ENCODE measurements at regions not wholly inside any gene's neighbourhood (a gene's known extent, or its start where the extent isn't known, plus 50 kb on each side); places are given as distances from the start of the nearest gene placed in this dataset.
"Not testable (repeated sequence)": the region's sequence is repeated elsewhere in the genome, so short reads cannot be mapped to it uniquely, and the experiment has no call there.

DNA sequence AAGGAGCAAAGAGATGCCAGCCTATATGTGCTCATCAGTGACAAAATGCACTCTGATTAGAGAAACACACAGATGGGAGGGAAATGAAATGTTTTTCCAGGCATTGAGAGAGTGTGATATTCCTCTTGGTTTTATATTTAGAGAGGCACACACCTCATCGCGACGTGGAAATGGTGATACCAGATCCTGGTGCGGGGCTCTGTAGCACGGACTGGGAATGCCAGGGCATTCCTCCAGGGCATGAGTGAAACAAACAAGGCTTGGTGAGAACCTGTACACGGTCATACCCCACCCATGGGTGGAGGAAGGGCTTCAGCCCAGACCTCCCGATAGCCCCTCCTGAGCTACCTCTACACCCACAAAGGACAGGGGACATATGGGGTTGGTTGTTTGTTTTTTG, 280.2 kb downstream of the C16orf95 start:
- no peak for DNase-seq (ENCODE audit: extremely low read depth in 1 of 11, low read depth in 9 of 11, low spot score in 4 of 11)

DNA sequence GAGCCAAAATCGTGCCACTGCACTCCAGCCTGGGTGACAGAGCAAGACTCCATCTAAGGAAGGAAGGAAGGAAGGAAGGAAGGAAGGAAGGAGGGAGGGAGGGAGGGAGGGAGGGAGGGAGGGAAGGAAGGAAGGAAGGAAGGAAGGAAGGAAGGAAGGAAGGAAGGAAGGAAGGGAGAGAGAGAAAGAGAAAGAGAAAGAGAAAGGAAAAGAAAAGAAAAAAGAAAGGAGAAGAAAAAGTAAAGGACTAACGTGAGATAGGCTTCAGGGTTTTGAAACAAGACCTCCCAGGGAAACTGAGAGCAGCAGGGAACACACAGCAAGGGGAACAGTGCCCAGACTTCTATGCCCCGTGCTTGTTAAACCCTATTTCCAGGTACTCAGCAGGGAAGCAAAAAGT, 278.7 kb downstream of the C16orf95 start:
- DNase-seq (ENCODE audit: extremely low read depth in 1 of 11, low read depth in 9 of 11, low spot score in 4 of 11) = not testable (repeated sequence)

DNA sequence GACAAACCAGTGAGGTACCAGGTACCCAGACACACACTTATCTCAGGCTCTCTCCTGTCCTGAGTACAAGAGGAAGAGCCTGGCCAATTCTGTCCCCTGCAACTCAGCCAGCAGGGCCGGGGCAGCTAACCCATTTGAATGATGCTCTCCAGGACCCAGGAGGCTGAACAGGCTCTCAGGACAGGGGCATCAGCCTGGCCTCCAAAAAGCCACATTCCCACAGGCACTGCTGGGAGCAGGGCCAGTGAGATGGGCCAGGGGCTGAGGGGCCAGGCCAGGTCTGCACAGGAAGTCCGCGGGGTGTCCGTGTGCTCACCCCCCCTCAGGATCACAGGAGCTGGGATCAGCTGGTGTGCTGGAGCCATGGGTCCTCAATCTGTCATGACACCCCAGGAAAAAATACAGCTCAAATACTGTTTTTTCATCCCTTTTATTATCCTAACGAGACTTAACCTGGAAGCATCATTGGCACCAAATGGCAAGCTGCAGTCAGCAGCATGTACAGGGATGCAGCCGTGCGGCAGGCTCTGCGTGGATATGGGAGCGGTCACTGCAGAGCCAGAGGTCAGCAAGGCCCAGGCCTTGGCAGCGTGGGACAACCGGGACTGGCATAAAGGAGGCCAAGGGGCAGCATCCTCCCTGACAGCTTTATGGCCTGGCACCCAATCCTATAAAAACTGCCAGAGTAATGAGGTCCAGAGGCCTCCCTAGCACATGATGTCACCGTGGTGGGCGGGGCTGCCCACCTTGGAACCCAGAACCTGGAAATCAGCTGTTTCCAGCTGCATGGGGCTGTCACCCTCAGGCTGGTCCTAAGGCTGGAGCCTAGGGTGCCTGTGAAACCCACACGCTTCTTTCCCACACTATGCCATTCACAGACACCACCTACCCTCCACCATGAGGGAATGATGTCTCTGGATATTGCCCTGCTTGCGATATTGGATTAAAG, 276.7 kb downstream of the C16orf95 start:
- no peak for DNase-seq (ENCODE audit: extremely low read depth in 1 of 11, low read depth in 9 of 11, low spot score in 4 of 11)

DNA sequence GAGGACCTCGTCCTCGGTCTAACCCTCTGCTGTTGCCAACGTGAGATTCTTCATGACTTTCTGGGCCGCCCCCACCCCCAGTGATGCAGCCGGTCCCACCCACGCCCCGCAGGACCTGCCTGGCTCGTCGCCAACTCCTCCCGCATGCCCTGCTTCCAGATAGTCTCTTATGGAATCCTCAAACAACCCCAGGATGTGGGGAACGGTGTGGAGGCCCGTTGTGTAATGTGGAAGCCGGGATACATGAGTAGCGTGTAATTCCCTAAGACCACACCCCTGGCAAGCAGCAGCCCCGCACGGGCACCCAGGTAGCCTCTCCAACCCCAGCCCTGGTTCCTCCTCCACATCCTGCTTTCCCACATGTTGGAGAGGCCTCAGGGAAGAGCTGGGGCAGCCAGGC, 275.9 kb downstream of the C16orf95 start:
- DNase-seq (ENCODE audit: extremely low read depth in 1 of 11, low read depth in 9 of 11, low spot score in 4 of 11) = no peak

DNA sequence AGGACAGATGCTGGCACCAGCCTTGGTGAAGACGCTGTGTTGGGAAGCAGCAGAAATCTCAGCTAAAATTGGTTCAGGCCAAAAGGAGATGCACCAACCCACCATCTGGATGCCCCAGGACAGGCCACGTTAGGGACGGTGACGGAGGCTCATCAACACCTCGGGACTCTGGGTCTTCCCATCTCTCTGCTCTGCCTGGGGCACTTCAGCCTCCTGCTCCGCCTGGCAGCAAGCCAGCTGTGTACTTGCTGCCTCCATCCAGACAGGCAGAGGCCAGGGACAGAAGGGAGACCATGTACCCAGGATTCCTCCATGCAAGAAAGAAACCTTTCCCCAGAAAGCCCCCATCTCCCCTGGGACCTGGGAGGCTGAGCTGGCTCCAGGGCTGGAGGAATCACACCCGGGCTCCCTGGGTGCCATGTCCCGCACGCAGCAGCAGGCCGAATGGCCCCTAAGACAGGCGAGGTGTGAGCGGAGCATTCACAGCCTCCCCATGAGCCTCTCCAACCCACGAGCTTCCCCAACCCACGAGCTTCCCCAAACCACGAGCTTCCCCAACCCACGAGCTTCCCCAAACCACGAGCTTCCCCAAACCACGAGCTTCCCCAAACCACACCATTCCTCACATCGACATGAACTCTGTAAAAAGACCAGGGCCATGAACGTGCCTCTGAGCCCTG, 274.5 kb downstream of the C16orf95 start:
- DNase-seq (ENCODE audit: extremely low read depth in 1 of 11, low read depth in 9 of 11, low spot score in 4 of 11) = no peak

DNA sequence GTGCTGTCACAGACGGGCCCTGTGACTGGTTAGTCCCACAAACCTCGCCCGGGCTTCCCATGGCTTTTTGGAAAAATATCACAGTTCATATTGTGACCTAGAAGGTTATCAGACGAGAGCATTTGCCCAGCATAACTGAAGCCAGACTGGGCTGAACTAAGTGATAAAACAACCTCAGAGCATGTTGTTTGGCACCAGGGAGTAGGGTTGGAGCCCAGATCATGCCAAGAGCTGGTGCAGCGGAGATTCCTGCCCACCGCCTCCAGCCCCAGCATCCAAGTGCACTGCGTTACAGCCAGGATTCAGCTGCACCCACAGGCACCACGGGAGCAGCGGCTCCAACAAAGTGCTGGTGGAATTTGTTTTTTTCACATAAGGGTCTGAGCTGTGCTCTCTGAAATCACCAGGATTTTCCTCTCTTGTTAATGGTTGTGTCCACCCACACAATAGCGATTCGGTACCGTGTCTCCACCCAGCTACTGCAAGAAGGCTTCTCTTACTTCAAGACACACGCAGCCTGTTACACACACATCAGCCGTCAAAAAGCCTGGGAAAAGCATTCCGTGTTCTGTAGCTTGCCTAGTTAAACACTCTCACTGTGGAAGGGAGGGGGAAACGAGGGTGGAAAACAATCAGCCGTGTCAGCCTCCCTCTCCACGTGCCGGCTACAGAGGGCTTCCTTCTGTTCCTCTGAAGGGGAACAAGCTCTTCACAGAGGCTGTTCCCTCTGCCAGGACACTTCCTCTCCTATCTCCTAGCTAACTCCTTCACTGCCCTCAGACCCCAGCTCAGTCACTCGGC, 273.8 kb downstream of the C16orf95 start:
- DNase-seq (ENCODE audit: extremely low read depth in 1 of 11, low read depth in 9 of 11, low spot score in 4 of 11) = peak in 2 of 11 donors; percentile 65 to 69

DNA sequence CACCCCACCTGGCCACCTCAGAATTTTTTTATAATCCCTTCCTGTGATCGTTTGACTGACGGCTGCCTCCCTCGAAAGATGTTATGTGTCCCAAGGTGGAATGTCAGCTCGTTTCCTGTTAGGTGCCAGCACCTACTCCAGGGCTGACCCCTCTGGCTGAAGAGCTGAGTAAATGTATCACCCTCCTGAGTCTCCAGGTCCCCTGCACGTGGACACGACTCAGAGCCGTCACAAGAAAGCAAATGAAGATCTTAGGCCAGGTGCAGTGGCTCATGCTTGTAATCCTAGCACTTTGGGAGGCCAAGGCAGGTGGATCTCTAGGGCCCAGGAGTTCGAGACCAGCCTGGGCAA, 273.2 kb downstream of the C16orf95 start:
- no peak for DNase-seq (ENCODE audit: extremely low read depth in 1 of 11, low read depth in 9 of 11, low spot score in 4 of 11)

DNA sequence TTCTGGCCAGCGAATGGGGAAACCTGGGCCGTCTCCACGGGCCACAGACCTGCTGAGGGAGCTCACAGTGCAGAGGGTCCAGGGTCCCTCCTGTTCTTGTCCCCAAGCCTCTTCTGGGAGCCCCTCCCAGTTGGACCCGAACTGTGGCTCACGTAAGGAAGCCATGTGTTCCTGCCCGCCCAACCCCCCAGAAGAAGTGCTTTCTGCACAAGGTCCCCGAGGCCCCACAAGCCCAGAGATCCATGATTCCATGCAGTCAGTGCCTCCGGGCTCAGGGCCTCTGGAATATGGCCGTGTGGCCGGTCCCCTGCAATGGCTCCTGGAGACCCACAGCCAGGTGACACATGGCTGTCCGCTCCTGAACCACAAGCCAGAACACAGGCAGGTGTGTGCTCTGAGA, 272.4 kb downstream of the C16orf95 start:
- DNase-seq (ENCODE audit: extremely low read depth in 1 of 11, low read depth in 9 of 11, low spot score in 4 of 11) = no peak

DNA sequence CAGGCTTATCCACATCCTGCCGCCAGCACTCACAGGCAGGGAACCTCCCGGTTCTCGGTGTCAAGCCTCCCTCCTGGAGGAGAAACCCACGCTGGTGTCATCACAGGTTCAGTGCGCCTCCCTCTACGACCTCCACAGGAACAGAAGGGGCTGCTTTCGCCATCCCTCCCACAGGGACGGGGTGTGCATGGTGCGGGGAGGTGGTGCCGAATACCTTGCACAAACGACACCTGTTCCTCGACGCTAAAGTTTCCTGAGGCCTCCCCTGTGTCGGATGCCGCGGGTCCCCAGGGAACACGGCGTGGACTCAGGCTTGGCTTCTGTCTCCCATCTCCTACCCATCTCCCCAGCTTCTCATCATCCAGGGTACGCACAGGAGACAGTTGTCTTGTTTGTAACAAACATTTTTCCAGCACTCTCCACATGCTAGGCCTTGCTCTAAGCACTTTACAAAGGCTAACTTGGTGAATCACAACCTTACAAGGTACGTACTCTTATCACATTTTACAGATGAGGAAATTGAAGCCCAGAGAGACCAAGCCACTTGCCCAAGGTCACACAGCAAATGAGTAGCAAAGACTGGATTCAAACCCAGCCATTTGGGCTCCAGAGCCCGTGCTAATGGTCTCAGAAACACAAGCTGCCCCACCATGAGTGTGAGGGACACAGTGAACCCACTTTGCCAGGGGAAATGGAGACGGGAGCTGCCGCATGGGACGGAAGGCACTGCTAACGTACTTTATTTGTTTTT, 271.6 kb downstream of the C16orf95 start:
- no peak for DNase-seq (ENCODE audit: extremely low read depth in 1 of 11, low read depth in 9 of 11, low spot score in 4 of 11)

DNA sequence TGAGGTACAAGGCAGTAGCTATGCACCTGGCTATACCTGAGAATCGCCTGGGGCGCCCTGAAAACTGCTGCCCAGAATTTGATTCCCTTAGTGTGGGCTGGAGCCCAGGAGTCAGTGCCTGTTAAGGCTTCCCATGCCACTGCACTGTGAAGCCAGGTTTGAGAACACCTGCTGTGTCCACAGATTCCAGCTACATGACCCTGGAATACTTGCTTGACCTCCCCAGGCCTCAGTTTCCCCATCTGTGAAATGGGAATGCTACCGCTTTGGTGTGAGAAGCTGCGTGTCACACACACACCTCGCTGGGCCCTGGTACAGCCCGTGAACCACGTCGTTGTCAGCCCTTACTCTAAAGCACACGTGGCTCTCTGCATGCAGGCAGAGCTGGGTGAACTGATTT, 271.0 kb downstream of the C16orf95 start:
- DNase-seq (ENCODE audit: extremely low read depth in 1 of 11, low read depth in 9 of 11, low spot score in 4 of 11) = no peak

DNA sequence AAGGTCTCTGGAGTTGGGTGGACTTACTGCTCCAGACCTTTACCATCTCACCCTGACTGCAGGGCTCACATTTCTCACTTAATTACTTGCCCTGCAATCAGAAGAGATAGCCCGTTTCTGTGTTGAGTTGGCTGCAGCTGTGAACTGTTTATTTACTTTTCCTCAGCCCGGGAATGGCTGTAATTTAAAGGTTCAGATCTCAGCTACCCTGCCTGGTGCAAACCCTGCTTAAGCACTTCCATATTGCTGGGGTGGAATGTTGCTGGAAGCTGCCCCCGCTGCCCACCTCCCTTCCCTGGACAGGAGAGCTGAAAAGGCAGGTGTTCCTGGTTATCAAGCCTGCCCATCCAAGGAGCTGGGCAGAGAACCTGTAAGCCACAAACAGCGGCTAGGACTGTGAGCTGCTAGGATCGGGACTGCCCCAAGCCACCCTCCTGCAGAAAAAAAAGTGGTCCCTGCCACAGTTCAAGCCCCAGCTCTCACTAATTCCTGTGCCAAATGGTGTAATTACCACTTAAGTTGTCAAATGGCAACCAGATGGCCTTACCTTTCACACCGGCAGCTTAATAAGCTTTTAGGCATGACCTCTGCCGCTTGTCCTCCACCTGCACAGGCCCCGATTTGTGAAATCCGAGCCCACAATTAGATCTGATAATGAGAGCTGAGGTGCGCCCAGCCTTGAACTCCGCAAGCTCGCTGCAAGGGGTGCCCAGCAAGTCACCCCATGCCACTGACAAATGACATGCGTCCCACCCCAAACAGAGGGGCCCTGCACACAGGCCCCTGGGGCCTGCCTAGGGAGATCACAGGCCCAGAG, 269.8 kb downstream of the C16orf95 start:
- peak in 1 of 11 donors; percentile 58 for DNase-seq (ENCODE audit: extremely low read depth in 1 of 11, low read depth in 9 of 11, low spot score in 4 of 11)

DNA sequence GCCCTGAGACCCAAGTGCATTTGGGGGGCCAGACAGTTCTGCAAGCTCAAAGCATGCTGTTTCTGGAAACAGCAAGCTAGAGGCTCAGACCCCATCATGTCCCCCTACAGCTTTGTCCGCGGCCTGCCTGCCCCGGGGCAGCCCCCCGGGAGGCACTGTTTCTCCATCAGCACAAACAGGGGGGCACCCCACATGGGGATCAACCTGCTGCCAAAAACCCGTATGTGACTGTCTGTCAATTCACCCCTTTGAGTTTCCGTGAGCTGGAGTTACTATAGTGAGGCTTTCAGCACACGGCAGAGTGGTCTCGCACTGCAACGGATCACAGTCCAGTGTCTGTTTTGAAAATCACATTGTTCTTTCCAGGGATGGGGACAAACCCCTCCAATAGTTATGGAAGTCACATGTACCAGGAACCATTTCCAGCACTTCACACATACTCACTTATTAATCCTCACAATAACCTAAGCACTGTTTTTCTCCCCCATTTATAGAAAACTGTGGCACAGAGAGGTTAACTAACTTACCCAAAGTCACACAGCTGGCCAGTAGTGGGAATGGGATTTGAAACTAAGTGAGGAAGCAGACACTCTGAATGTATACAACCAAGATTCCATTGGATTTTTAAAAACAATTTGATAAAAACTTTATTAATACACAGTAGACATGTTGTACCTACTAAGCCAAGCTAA, 269.0 kb downstream of the C16orf95 start:
- no peak for DNase-seq (ENCODE audit: extremely low read depth in 1 of 11, low read depth in 9 of 11, low spot score in 4 of 11)

DNA sequence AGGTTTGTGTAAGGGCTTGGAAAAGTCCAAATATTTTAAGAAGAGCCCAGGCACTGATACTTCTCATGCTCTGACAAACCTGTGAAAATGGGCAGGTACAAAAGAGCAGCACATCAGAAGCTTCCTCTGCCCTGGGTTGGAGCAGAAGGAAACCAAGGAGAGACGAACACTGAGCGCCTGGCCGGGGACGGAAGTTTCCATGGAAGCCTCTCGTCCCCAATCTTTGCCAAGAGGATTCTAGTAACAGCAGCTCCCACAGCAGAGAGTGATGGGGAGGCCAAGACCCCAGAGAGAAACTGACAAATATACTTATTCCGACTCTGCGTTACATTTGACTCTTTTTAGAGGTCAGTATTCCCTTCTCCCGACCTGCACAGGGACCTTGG, 268.5 kb downstream of the C16orf95 start:
- no peak for DNase-seq (ENCODE audit: extremely low read depth in 1 of 11, low read depth in 9 of 11, low spot score in 4 of 11)

DNA sequence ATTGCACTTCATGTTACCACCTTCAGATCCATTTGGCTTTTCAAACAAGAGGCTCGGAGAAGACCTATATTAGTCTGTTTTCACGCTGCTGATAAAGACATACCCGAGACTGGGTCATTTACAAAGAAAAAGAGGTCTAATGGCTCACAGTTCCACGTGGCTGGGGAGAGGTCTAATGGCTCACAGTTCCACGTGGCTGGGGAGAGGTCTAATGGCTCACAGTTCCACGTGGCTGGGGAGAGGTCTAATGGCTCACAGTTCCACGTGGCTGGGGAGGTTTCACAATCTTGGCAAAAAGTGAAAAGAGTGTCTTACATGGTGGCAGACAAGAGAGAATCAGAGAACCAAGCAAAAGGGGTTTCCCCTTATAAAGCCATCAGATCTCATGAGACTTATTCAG, 268.0 kb downstream of the C16orf95 start:
- DNase-seq (ENCODE audit: extremely low read depth in 1 of 11, low read depth in 9 of 11, low spot score in 4 of 11) = not testable (repeated sequence)

DNA sequence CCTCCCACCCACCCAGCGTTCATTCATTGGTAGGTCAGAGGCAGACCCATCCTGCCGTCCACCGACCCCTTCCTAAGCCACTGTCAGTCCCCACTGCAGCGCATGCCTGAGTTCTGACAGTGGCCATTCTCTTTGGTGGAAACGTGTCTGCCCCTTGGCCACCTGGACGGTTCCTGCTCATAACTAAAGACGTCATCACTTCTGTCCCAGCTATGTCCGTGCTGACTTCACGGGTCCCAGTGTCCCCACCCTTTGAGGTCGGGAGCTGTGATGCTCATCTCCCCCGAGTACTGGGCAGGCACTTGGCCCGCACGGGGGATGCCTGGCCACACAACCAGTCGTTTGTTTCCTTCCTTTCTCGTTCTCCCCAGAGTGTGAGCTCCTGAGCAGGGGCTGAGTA, 267.1 kb downstream of the C16orf95 start:
- DNase-seq (ENCODE audit: extremely low read depth in 1 of 11, low read depth in 9 of 11, low spot score in 4 of 11) = no peak

DNA sequence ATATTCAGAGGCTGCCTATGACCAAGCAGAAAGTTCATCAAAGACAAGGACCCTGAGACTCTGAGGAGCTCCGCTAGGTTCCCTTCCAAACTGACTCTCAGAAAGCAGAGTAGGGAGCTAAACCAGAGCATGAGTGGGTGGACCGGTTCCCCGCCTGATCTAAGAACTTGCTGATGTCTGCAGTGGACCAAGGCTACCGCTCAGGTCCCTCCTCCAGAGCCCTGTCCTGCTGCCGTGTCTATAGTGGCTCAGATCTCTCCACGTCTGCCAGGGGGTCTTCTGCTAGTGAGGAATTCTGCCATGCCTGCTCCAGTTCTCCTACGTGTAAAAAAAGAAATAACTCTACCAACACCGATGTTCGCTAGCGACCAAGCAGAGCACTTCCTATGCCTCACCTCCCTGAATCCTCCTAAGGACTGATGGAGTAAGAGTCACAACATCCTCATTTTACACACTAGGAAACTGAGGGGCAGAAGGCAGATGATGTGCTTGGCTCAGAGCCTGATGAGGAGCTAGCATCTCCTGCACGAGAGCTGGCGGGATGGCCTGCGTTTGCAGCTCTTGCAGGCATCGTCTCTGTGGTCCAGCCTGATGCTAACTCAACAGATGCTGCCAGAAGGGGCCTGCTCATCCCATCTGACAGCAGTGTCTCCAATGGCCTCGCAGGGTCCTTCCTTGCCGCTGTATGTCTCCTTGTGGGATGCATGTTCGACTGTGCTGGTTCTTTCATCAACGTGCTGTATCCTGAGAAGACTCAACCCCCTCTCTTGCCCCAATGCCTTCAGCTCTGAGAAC, 265.5 kb downstream of the C16orf95 start:
- no peak for DNase-seq (ENCODE audit: extremely low read depth in 1 of 11, low read depth in 9 of 11, low spot score in 4 of 11)

DNA sequence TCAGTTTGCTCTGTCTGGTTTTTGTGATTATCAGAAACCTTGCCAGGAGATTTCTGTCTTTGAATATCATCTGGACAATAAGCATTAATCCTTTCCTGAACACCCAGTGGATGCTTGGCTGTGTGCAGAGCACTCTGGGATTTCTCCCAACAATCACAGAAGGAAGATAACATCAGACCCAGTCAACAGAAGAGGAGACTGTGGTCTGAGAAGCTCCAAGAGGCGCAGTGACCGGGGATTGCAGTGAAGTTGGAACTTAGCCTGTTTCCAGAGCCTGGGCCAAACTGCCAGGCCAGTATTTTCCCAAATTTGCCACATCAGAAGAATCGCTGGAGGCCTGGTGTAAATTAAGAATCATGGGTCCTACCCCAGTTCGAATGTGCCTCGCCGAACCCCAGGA, 264.7 kb downstream of the C16orf95 start:
- DNase-seq (ENCODE audit: extremely low read depth in 1 of 11, low read depth in 9 of 11, low spot score in 4 of 11) = no peak
